IPS-11a (cell line): ENCODE measurements at regions not wholly inside any gene's neighbourhood (a gene's known extent, or its start where the extent isn't known, plus 50 kb on each side); places are given as distances from the start of the nearest gene placed in this dataset.
"Not testable (repeated sequence)": the region's sequence is repeated elsewhere in the genome, so short reads cannot be mapped to it uniquely, and the experiment has no call there.

Source experiments
- H3K4me3 ChIP-seq: one replicate; pipeline ENCODE4 v1.5.1; 2013; ENCODE audit warnings: low read depth, low read length, control low read depth

GRCh38 chr5:174571662-174572397 is 152.6 kb upstream of the MSX2 start:
- H3K4me3 ChIP-seq: no peak overlapping the region

DNA sequence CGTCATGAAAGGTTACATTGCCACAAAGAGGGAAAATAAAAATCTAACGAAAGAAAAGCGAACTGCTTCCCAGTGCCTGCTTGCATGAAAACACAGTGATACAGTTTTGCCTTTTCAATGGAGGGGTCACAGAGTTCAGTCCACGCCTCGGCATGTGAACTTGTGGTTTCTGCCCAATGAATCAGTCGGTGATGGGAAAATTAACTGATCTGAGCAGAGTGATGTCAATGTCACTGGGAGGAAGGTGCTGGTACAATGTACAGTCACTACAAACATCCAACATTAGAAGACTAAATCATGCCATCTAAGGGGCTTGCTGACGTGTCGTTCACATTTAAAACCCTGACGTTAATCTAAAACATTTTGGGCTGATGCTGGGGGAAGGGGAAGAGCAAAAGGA is 151.8 kb upstream of the MSX2 start:
- H3K4me3 ChIP-seq: no peak overlapping the region

DNA sequence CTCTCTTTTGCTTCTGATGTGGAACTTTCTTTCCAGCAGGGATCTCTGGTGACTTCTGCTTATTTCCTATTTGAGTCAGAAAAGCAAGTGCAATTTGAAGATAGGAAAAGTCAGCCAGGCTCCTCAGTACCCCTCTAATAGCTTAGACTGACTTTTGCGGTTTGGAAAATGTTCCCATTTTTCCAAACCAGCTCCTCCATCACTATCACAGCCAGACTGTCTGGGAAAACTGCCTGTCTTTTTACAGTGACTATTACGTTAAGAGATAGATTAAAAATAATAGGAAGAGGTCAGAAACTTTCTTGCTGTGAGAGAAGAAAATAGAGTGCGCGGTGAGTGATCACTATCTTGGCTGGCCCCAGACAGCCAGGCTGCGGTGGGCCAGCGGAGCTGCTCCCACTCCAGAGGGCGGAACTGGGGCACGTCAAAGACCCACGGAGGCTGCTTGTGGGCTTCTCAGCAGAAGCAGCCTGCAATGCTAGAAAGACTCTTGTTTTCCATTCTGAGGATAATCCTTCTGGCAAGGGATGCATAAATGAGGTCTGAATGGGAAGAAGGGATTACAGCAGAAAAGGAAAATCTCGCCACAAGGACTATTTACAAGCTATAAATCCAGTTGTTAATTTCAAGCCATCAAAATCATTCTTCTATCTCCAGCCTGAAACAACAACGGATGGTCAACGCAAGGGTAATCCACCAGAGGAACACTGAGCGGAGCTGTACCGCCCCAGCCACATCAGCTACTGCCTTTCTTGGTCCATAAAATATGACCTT is 151.0 kb upstream of the MSX2 start:
- no peak overlapping the region for H3K4me3 ChIP-seq

DNA sequence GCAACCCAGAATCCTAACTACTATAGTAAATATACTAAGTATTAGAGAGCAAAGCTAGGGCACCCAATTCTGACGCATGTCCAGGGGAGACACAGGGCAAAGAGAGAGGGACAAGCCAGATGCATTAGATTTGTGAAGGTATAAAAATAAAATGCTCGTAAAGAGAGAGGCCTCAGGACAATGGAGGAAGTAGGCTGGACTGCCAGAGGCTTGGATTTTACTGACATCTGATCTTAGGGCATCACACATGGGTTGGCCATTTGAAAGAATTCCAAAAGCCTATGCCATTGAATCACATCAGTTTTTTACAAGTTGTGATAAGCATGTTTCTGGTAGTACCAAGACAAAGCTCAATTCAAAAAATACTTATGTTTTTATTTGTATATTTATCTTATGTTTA is 149.3 kb upstream of the MSX2 start:
- H3K4me3 ChIP-seq: no peak overlapping the region

DNA sequence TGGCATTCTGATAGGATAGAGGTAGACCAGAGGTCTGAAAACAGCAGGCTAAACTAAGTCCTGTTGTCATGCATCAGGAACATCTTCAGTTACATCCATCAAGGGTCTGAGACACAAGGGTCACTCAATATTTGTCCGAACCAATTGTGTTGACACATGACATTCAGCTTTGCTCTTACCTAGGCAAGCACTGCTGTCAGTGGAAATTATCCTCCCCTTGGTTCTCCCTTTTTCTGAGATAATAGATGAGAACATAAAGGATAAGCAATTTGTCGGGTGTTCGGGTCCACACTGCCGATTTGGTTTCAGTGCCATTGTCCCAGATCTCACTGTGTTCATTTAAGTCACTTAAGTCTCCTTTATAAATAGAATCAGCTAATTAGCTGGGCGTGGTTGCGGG is 148.3 kb upstream of the MSX2 start:
- no peak overlapping the region for H3K4me3 ChIP-seq

GRCh38 chr5:174581479-174581878 is 142.9 kb upstream of the MSX2 start:
- no peak overlapping the region for H3K4me3 ChIP-seq

DNA sequence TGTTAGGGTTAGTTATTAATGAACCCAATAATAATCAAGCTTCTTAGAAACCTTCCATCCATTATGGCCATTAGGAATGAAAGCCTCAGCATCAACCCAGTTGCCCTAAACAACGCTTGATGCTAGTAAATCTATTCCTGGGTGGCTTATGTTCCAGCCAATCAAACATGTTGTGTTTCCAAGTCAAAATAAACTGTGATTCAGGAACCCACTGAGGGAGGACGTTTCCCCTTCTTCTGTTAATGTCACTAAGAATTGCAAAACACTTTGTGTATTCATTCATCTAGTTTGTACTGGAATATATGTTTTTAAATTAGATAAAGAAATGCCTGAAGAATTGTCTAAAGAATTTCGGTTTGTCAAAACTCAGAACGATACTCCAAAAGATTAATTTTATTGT is 142.5 kb upstream of the MSX2 start:
- no peak overlapping the region for H3K4me3 ChIP-seq

GRCh38 chr5:174583071-174583470 is 141.3 kb upstream of the MSX2 start:
- H3K4me3 ChIP-seq: no peak overlapping the region

GRCh38 chr5:174585472-174585871 is 138.9 kb upstream of the MSX2 start:
- H3K4me3 ChIP-seq: no peak overlapping the region

DNA sequence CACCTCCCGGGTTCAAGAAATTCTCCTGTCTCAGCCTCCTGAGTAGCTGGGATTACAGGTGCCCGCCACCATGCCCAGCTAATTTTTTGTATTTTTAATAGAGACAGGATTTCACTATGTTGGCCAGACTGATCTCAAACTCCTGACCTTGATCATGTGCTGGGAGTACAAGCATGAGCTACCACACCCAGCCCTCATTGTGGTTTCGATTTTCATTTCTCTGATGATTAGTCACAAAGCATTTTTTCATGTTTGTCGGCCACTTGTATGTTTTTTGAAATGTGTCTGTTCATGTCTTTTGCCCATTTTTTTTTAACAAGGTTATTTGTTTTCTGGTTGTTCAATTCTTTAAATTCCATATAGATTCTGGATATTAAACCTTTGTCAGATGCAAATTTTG is 138.2 kb upstream of the MSX2 start:
- H3K4me3 ChIP-seq: not testable (repeated sequence)

- no peak overlapping the region for H3K4me3 ChIP-seq
These were observed 135.4 kb upstream of the MSX2 start for GRCh38 chr5:174589011-174589410.

- H3K4me3 ChIP-seq: no peak overlapping the region
These were observed 134.8 kb upstream of the MSX2 start for GRCh38 chr5:174589599-174589998.

GRCh38 chr5:174590820-174591219 is 133.6 kb upstream of the MSX2 start:
- H3K4me3 ChIP-seq: no peak overlapping the region

DNA sequence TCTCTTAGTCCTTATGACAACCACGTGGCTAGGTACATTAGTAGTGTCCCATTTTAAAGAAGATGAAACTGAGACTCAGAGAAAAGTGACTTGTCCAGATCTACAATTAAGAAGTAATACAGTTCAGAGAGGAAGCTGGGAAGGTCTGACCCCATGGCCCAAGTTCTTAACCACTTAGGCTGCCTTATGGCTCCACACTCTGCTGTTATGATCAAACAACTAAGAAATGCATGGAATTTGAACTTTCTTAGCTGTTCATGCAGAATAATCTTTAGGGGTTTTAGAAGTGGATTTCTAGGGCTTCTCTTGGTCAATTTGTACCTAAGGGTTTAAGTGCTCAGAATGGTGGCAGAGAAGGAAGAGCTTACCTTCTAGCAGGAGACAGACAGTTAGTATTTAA is 128.0 kb upstream of the MSX2 start:
- no peak overlapping the region for H3K4me3 ChIP-seq

DNA sequence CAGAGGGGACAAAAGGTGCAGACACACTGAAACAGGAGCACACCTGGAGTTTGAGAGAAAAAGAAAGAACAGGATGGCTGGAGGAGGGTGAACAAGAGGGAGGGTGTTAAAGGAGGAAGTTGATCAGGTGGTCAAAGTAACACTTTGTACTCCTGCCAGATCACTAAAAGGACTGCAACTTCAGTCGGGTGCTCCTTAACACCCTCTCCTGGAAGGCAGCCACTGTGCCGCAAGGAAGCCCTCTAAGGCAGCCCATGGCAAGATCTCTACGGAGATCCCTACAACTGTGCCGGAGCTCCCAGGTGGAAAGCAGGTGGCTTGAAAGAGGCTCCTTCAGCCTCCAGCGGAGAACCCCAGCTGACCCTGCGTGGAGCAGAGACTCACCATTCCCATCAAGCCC is 124.4 kb upstream of the MSX2 start:
- H3K4me3 ChIP-seq: no peak overlapping the region

- H3K4me3 ChIP-seq: no peak overlapping the region
These were observed 122.4 kb upstream of the MSX2 start for GRCh38 chr5:174601946-174602345.

- no peak overlapping the region for H3K4me3 ChIP-seq
These were observed 118.2 kb upstream of the MSX2 start for GRCh38 chr5:174606153-174606552.

GRCh38 chr5:174606646-174607045 is 117.7 kb upstream of the MSX2 start:
- H3K4me3 ChIP-seq: no peak overlapping the region

- H3K4me3 ChIP-seq: no peak overlapping the region
These were observed 117.2 kb upstream of the MSX2 start for GRCh38 chr5:174607205-174607604.

DNA sequence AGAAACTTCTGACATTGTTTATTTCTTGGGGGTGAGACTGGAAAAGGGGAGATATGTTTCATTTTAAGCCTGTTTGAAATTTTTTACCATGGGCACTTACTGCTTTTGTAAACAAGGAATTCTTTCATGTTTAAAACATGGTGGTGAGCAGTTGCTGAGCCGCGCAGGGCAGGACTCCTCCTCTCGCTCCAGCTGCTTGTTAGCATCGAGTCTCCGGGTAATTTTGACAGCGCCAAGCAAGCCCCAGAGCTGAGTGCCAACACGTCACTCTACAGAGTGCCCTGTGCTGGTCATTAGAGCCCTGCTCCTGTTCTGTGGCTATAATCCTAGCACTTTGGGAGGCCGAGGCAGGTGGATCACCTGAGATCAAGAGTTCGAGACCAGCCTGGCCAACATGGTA is 116.5 kb upstream of the MSX2 start:
- H3K4me3 ChIP-seq: no peak overlapping the region

- H3K4me3 ChIP-seq: no peak overlapping the region
These were observed 115.7 kb upstream of the MSX2 start for GRCh38 chr5:174608631-174609097.

GRCh38 chr5:174609116-174609515 is 115.3 kb upstream of the MSX2 start:
- H3K4me3 ChIP-seq: no peak overlapping the region
